NT2/D1 (cell line): ENCODE measurements at regions not wholly inside any gene's neighbourhood (a gene's known extent, or its start where the extent isn't known, plus 50 kb on each side); places are given as distances from the start of the nearest gene placed in this dataset.

Experiments used
- DNase-seq: peaks from one replicate; pipeline ENCODE4 v3.0.0-alpha.2; 2011; ENCODE audit warnings: low read depth, low spot score
- H3K27me3 ChIP-seq: 2 replicates; pipeline ENCODE4 v1.6.0; 2011; ENCODE audit warnings: mild to moderate bottlenecking; ENCODE audit not compliant: insufficient read length, insufficient read depth
- H3K36me3 ChIP-seq: 2 replicates; pipeline ENCODE4 v1.6.1; 2011; ENCODE audit warnings: mild to moderate bottlenecking, low read length, mixed read lengths; ENCODE audit not compliant: insufficient read depth, insufficient read length
- H3K4me1 ChIP-seq: 2 replicates; pipeline ENCODE4 v1.5.1; 2011; ENCODE audit not compliant: insufficient read depth, insufficient read length
- H3K4me3 ChIP-seq: 2 replicates; pipeline ENCODE4 v1.5.1; 2011; ENCODE audit warnings: low read depth; ENCODE audit not compliant: insufficient read length
- H3K9ac ChIP-seq: 2 replicates; pipeline ENCODE4 v1.6.0; 2011; ENCODE audit warnings: low read depth; ENCODE audit not compliant: insufficient read length
- H3K9me3 ChIP-seq: 2 replicates; pipeline ENCODE4 v1.5.1; 2011; ENCODE audit warnings: mild to moderate bottlenecking, low read length; ENCODE audit not compliant: insufficient read depth
- SUZ12 ChIP-seq: IDR thresholded peaks from 2 replicates; pipeline ENCODE4 v1.6.1; 2011; ENCODE audit not compliant: insufficient read length, insufficient read depth; ENCODE audit errors: extremely low read depth
- YY1 ChIP-seq: IDR thresholded peaks from 2 replicates; pipeline ENCODE4 v1.6.1; 2011; ENCODE audit not compliant: insufficient read length, insufficient read depth
- ZNF274 ChIP-seq: IDR thresholded peaks from 2 replicates; pipeline ENCODE4 v1.6.1; 2011; ENCODE audit warnings: mild to moderate bottlenecking, low read depth, low read length

DNA sequence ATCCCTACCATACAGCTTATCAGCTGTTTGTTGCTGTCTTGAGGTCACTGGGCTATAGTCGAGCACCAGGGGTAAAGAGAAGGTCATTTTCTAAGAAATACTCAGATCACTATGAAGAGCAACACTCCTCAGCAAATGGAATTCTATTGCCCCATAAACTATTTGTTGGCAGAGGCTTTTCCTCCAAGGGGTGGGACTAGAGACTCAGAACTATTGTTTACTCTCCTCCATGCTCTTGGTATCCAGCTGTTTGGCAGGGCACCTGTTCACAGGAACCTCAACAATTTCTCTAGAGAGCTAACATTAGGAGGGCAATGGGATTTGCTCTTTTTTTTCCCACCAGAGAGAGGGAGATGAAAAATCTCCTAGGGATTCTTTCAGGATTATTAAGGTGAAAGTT, 249.1 kb upstream of the SPRED2 start:
- Histone ChIP-seq H3K9ac (no peak overlapping the region), H3K36me3 (no peaks in the 10 kb centered on the region), H3K27me3 (no peaks in the 10 kb centered on the region), H3K9me3 (no peaks in the 10 kb centered on the region), H3K4me3 (no peak overlapping the region), H3K4me1 (no peaks in the 10 kb centered on the region)
- TF ChIP-seq ZNF274 (no peak), SUZ12 (no peak), YY1 (no peak)
- DNase-seq: no peak

DNA sequence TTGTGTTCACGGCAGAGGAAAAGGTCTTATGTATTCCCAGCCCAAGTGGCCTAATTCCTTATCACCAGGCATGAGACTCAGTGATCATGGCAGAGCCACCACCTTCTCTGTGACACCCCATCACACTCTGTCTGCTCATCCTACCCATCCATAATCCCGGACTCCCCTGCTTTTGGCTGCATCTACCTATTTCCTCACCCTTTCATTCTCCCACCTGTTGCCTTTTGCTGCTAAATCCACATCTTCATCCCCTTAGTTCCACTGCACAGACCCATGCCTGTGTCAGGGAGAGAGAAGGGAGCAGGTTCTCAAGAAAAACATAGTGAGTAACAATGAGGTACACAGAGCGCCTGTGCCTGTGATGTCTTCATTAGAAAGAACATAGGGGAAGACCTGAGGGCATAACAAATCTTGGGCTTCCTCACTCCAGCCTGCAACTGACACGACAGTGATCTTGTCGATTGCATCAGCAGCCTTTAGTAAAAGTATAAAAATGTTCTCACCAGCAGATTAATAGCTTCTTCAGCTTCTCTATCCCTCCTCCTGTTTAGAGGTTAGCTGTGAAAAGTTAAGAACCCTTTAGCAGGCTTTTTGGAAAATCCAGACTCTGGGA, 246.5 kb upstream of the SPRED2 start:
- Histone ChIP-seq H3K9me3 (no peaks in the 10 kb centered on the region; the same call in 1 of the 2 replicates), H3K4me1 (no peaks in the 10 kb centered on the region), H3K36me3 (no peaks in the 10 kb centered on the region), H3K9ac (no peak overlapping the region), H3K4me3 (no peak overlapping the region), H3K27me3 (no peaks in the 10 kb centered on the region)
- DNase-seq: no peak
- TF ChIP-seq ZNF274 (no peak), YY1 (no peak), SUZ12 (no peak)

DNA sequence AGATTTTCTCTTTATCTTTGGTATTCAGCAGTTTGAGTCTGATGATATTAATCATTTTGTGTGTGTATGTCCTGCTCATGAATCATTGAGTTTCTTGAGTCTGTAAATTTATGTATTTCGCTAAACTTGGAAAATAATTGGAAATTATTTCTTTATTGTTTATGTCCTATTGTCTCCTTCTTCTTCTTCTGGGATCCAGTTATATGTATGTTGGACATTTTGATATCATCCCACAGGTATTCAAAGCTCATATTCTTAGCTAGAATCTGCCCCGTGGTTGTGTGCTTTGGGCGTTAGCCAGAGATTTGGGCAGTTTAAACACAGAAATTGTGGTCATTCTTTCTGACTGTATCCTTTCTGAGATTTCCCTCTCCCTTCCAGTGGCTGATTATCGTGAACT, 243.0 kb upstream of the SPRED2 start:
- H3K36me3 ChIP-seq: no peaks in the 10 kb centered on the region
- H3K4me3 ChIP-seq: no peak overlapping the region
- TF ChIP-seq SUZ12 (no peak), YY1 (no peak), ZNF274 (no peak)
- no peaks in the 10 kb centered on the region; the same call in 1 of the 2 replicates for H3K9me3 ChIP-seq
- no peaks in the 10 kb centered on the region for H3K27me3 ChIP-seq
- H3K9ac ChIP-seq: no peak overlapping the region
- H3K4me1 ChIP-seq: no peaks in the 10 kb centered on the region
- DNase-seq: no peak

DNA sequence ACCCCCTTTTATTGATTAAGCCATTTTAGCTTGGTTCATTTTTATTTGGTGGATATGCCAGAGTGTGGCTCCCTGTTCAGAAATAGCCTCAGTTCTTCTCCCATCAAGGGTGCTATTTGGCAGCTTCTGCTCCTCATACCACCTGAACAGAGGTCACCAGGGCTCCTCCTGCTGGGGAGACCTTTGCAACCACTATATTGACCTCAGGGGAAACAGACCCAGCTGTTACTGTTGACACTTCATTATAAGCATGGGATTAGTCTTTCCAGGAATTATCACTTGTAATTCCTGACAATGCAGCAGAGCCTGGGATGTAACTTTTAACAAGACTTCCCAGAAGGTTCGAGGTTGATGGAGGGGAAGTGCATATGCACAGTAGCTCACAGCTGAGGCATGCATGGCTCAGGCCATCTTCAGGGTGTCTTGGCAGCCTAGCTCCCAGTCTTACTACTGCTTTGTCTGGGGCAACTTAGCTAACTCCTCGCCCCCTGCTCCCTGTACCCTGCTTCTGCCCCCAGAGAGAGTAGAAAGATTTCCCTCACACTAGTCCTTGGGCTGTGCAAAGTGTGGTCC, 239.4 kb upstream of the SPRED2 start:
- H3K27me3 ChIP-seq: no peaks in the 10 kb centered on the region

DNA sequence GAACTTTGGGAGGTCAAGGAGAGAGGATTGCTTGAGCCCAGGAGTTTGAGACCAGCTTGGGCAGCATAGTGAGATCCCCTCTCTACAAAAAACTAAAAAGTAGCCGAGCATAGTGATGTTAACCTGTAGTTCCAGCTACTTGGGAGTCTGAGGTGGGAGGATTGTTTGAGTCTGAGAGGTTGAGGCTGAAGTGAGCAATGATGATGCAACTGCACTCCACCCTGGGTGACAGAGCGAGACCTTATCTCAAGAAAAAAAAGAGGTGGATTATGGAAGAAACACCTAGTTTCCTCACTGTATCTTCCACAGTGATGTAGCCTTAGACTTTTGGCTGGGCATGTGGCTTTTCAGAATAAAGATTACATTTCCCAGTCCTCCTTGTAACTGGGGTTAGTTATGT, 237.2 kb upstream of the SPRED2 start:
- Histone ChIP-seq H3K27me3 (no peaks in the 10 kb centered on the region), H3K9me3 (peaks cover 9% of the 10 kb centered on the region; the same call in 1 of the 2 replicates), H3K4me3 (no peak overlapping the region), H3K4me1 (no peaks in the 10 kb centered on the region), H3K36me3 (no peaks in the 10 kb centered on the region), H3K9ac (no peak overlapping the region)
- TF ChIP-seq ZNF274 (no peak), SUZ12 (no peak), YY1 (no peak)
- no peak for DNase-seq

More for the DNA sequence above, 239.4 kb upstream of the SPRED2 start:
- Histone ChIP-seq H3K9ac (no peak overlapping the region), H3K36me3 (no peaks in the 10 kb centered on the region), H3K4me1 (no peaks in the 10 kb centered on the region), H3K9me3 (peaks cover 9% of the 10 kb centered on the region), H3K4me3 (no peak overlapping the region)
- TF ChIP-seq ZNF274 (no peak), YY1 (no peak), SUZ12 (no peak)
- no peak for DNase-seq

DNA sequence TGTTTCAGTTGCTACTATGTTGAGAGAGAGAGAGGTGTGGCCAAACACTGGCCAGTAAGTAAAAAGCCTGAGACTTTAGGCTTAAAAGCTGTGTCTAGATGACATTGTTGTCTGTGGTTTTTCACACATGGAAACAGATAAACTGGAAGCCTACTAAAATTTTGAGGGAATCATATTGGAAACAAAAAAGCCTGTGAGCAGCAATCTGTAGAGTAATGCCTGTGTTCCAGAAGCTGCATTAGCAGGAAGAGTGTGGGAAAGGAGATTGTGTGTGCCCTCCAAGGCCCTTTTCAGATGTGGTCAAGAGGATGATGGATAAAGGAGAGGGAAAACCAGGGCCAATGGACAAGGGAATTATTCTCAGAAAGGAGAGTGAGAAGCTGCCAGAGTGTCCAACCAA, 236.3 kb upstream of the SPRED2 start:
- TF ChIP-seq SUZ12 (no peak), ZNF274 (no peak), YY1 (no peak)
- H3K36me3 ChIP-seq: no peaks in the 10 kb centered on the region
- H3K9me3 ChIP-seq: peaks cover 9% of the 10 kb centered on the region; the same call in 1 of the 2 replicates
- no peak overlapping the region for H3K9ac ChIP-seq
- no peak for DNase-seq
- no peaks in the 10 kb centered on the region for H3K27me3 ChIP-seq
- no peaks in the 10 kb centered on the region for H3K4me1 ChIP-seq
- no peak overlapping the region for H3K4me3 ChIP-seq

DNA sequence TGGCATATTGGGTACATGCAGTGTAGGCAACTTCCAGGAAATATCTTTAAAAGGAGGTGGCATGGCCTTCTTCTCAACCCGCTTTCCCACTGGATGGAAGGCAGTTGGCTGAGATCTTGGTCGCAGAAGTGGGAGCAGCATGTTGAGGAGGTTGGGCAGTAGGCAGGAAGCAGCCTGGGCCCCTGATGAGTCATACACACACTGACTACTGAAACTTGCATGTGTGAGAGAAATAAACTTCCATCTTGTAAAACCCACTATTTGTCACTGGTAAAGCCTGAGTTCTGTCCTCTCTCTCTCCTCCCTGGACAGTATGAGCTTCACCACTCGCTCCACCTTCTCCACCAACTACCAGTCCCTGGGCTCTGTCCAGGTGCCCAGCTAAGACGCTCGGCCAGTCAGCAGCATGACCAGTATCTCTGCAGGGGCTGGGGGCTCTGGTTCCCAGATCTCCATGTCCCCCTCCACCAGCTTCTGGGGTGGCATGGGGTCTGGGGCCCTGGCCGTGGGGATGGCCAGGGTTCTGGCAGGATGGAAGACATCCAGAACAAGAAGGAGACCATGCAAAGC, 233.8 kb upstream of the SPRED2 start:
- no peaks in the 10 kb centered on the region for H3K36me3 ChIP-seq
- H3K4me3 ChIP-seq: no peak overlapping the region
- no peak for DNase-seq
- peaks cover 9% of the 10 kb centered on the region; the same call in 1 of the 2 replicates for H3K9me3 ChIP-seq
- TF ChIP-seq SUZ12: no peak
- no peak for TF ChIP-seq ZNF274
- TF ChIP-seq YY1: no peak
- H3K4me1 ChIP-seq: no peaks in the 10 kb centered on the region
- no peaks in the 10 kb centered on the region for H3K27me3 ChIP-seq
- no peak overlapping the region for H3K9ac ChIP-seq
